SK-N-SH treated with all-trans-retinoic acid at 6 μM for 48 hours (cell line): ENCODE measurements at regions not wholly inside any gene's neighbourhood (a gene's known extent, or its start where the extent isn't known, plus 50 kb on each side); places are given as distances from the start of the nearest gene placed in this dataset.

Experiments
- ATAC-seq: fragments of 200-7000 bp; cut with Tn5 transposase; 3 replicates; pipeline ENCODE4 v1.9.1; 2020; ENCODE audit warnings: mild to moderate bottlenecking, moderate library complexity
- ARNTL ChIP-seq: fragments of 450-650 bp; formaldehyde crosslinking; IDR thresholded peaks from 2 replicates; pipeline ENCODE4 v1.5.0; 2020; ENCODE audit warnings: low read depth, mild to moderate bottlenecking, moderate library complexity, borderline replicate concordance
- BACH2 ChIP-seq: fragments of 250-450 bp; sonication (Bioruptor Pico); IDR thresholded peaks from 2 replicates; pipeline ENCODE4 v1.9.0; 2021; ENCODE audit warnings: mild to moderate bottlenecking, borderline replicate concordance
- CREB5 ChIP-seq: fragments of 250-450 bp; sonication (Bioruptor Pico); IDR thresholded peaks from 2 replicates; pipeline ENCODE4 v1.5.1; 2020; ENCODE audit warnings: low read depth, mild to moderate bottlenecking, moderate library complexity
- CSDC2 ChIP-seq: fragments of 250-450 bp; sonication (Bioruptor Pico); IDR thresholded peaks from 2 replicates; pipeline ENCODE4 v1.5.0; 2020; ENCODE audit warnings: mild to moderate bottlenecking, moderate library complexity
- CSRNP3 ChIP-seq: fragments of 250-450 bp; sonication (Bioruptor Pico); IDR thresholded peaks from 2 replicates; pipeline ENCODE4 v1.5.1; 2021; ENCODE audit warnings: mild to moderate bottlenecking, moderate library complexity
- ESRRG ChIP-seq: fragments of 250-450 bp; sonication (Bioruptor Pico); IDR thresholded peaks from 2 replicates; pipeline ENCODE4 v1.6.1; 2021; ENCODE audit warnings: mild to moderate bottlenecking
- GLIS3 ChIP-seq: fragments of 250-450 bp; sonication (Bioruptor Pico); IDR thresholded peaks from 2 replicates; pipeline ENCODE4 v1.5.0; 2020; ENCODE audit warnings: mild to moderate bottlenecking, moderate library complexity
- ISL1 ChIP-seq: fragments of 250-450 bp; sonication (Bioruptor Pico); IDR thresholded peaks from 2 replicates; pipeline ENCODE4 v2.1.2; 2022; ENCODE audit warnings: mild to moderate bottlenecking, moderate library complexity
- OSR1 ChIP-seq: fragments of 250-450 bp; sonication (Bioruptor Pico); IDR thresholded peaks from 2 replicates; pipeline ENCODE4 v1.8.0; 2022; ENCODE audit warnings: moderate library complexity, mild to moderate bottlenecking, inconsistent platforms
- PATZ1 ChIP-seq: fragments of 250-450 bp; sonication (Bioruptor Pico); IDR thresholded peaks from 2 replicates; pipeline ENCODE4 v1.8.0; 2020; ENCODE audit warnings: mild to moderate bottlenecking, moderate library complexity, borderline replicate concordance
- PPARA ChIP-seq: fragments of 250-450 bp; sonication (Bioruptor Pico); IDR thresholded peaks from 2 replicates; pipeline ENCODE4 v1.5.0; 2020; ENCODE audit warnings: mild to moderate bottlenecking, borderline replicate concordance
- RARB ChIP-seq: fragments of 250-450 bp; sonication (Bioruptor Pico); IDR thresholded peaks from 2 replicates; pipeline ENCODE4 v1.8.0; 2021; ENCODE audit warnings: mild to moderate bottlenecking, moderate library complexity
- SNAI2 ChIP-seq: fragments of 250-450 bp; sonication (Bioruptor Pico); IDR thresholded peaks from 2 replicates; pipeline ENCODE4 v1.5.0; 2020; ENCODE audit warnings: mild to moderate bottlenecking, moderate library complexity
- TCF4 ChIP-seq: fragments of 250-450 bp; sonication (Bioruptor Pico); IDR thresholded peaks from 2 replicates; pipeline ENCODE4 v1.8.0; 2021; ENCODE audit warnings: mild to moderate bottlenecking, moderate library complexity, borderline replicate concordance
- TOX ChIP-seq: fragments of 250-450 bp; sonication (Bioruptor Pico); IDR thresholded peaks from 2 replicates; pipeline ENCODE4 v1.8.0; 2021; ENCODE audit warnings: mild to moderate bottlenecking, moderate library complexity, borderline replicate concordance
- TSHZ2 ChIP-seq: fragments of 250-450 bp; sonication (Bioruptor Pico); IDR thresholded peaks from 2 replicates; pipeline ENCODE4 v1.5.0; 2020; ENCODE audit warnings: mild to moderate bottlenecking, moderate library complexity
- ZC3H10 ChIP-seq: fragments of 250-450 bp; sonication (Bioruptor Pico); IDR thresholded peaks from 2 replicates; pipeline ENCODE4 v1.5.1; 2021; ENCODE audit warnings: mild to moderate bottlenecking, moderate library complexity
- ZFP3 ChIP-seq: fragments of 250-450 bp; sonication (Bioruptor Pico); IDR thresholded peaks from 2 replicates; pipeline ENCODE4 v1.5.0; 2020; ENCODE audit warnings: mild to moderate bottlenecking, moderate library complexity
- ZFP30 ChIP-seq: fragments of 450-650 bp; formaldehyde crosslinking; IDR thresholded peaks from 2 replicates; pipeline ENCODE4 v1.5.0; 2022; ENCODE audit warnings: mild to moderate bottlenecking, moderate library complexity
- ZNF70 ChIP-seq: fragments of 450-650 bp; formaldehyde crosslinking; IDR thresholded peaks from 2 replicates; pipeline ENCODE4 v1.5.0; 2020; ENCODE audit warnings: mild to moderate bottlenecking, moderate library complexity

- no peak for TF ChIP-seq ZFP30 (CRISPR knock-in tag)
- TF ChIP-seq CSDC2 (CRISPR knock-in tag): no peak
- no peak for TF ChIP-seq GLIS3
- no peak for TF ChIP-seq ESRRG (CRISPR knock-in tag)
- TF ChIP-seq ISL1 (CRISPR knock-in tag): no peak
- TF ChIP-seq OSR1: no peak
- no peak for TF ChIP-seq TOX (CRISPR knock-in tag)
- TF ChIP-seq TSHZ2: no peak
- TF ChIP-seq PPARA: no peak
- no peak for TF ChIP-seq BACH2 (CRISPR knock-in tag)
- TF ChIP-seq RARB (CRISPR knock-in tag): no peak
- no peak for TF ChIP-seq PATZ1 (CRISPR knock-in tag)
- no peak for TF ChIP-seq SNAI2
- TF ChIP-seq CSRNP3 (CRISPR knock-in tag): no peak
- no peak for TF ChIP-seq ARNTL (CRISPR knock-in tag)
- TF ChIP-seq ZNF70 (CRISPR knock-in tag): no peak
- TF ChIP-seq TCF4 (CRISPR knock-in tag): no peak
- no peak for ATAC-seq
These were observed 395.3 kb upstream of the NXPH2 start for GRCh38 chr2:139175510-139175909.

- peak; percentile 43 for TF ChIP-seq ISL1 (CRISPR knock-in tag)
- no peak for TF ChIP-seq CSDC2 (CRISPR knock-in tag)
- no peak for TF ChIP-seq ZNF70 (CRISPR knock-in tag)
- no peak for TF ChIP-seq ZC3H10
- no peak for ATAC-seq
These were observed 390.2 kb upstream of the NXPH2 start for GRCh38 chr2:139170406-139170805.

GRCh38 chr2:139165601-139166000 is 385.4 kb upstream of the NXPH2 start:
- no peak for TF ChIP-seq PATZ1 (CRISPR knock-in tag)
- TF ChIP-seq GLIS3: no peak
- TF ChIP-seq ESRRG (CRISPR knock-in tag): no peak
- no peak for TF ChIP-seq TOX (CRISPR knock-in tag)
- no peak for ATAC-seq

GRCh38 chr2:139165041-139165440 is 384.9 kb upstream of the NXPH2 start:
- no peak for ATAC-seq
- TF ChIP-seq TSHZ2: no peak
- TF ChIP-seq BACH2 (CRISPR knock-in tag): no peak
- 0 out of 2 replicates have a peak, but pooled peaks have one; percentile 18 for TF ChIP-seq ZFP3 (CRISPR knock-in tag)
- peak; percentile 63 for TF ChIP-seq ISL1 (CRISPR knock-in tag)
- 0 out of 2 replicates have a peak, but pooled peaks have one; percentile 31 for TF ChIP-seq CREB5
